ENCODE measurements at regions not wholly inside any gene's neighbourhood (a gene's known extent, or its start where the extent isn't known, plus 50 kb on each side); places are given as distances from the start of the nearest gene placed in this dataset.

DNA sequence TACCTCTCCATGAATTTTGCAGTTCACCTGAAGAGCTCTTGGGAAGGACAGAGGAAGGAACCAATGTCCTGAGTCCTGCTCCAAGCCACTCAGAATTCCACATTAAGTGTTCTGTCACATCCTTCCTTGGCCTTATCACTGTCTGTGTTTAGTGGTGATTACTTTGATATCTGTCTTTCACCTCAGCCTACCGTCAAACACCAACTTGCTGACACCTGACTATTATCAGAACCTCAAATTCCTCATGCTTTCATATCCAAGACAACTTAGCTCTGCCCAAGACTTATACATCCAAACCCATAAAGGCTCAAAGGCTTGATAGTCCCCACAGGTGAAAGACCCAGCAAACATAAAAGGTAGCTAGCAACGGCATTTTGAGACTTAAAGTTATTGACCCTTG, 280.0 kb downstream of the MEX3B start:
- TF ChIP-seq CTCF (IDR thresholded peaks at IDR 0.05; ENCODE audit: low read length) = no peak
- no peak for TF ChIP-seq EZH2 (optimal IDR thresholded peaks at IDR 0.05; ENCODE audit: low read depth, low read length)
- no peak for TF ChIP-seq EZH2phosphoT487 (IDR thresholded peaks at IDR 0.05; ENCODE audit: low read length)
- H2AFZ ChIP-seq (ENCODE audit: low read length) = no peak overlapping the region
- no peaks in the 10 kb centered on the region for H3K4me1 ChIP-seq (ENCODE audit: low read length)

DNA sequence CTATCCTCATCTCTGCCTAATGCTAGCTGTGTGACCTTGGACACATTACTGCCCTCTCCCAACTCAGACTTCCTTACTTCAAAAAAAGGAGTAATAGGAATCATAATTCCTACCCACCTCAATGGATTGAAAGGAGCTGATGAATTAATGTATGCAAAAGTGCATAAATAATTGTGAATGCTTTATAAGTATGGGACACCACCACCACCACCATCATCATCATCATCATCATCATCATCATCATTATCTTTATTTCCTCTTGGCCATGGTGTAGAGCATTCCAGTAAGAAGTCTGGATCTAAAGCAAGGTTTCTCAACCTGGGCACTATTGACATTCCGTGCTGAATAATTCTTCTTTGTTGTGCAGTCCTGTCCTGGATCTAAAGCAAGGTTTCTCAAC, 282.5 kb downstream of the MEX3B start:
- Histone ChIP-seq H3K27ac (ENCODE audit: low read length) (no peak overlapping the region), H3K9ac (ENCODE audit: low read length) (no peak overlapping the region), H4K20me1 (ENCODE audit: insufficient read depth, low read length) (no peaks in the 10 kb centered on the region), H2AFZ (ENCODE audit: low read length) (no peak overlapping the region), H3K4me3 (ENCODE audit: low read length) (no peak overlapping the region), H3F3A (ENCODE audit: insufficient read depth, low read length) (no peaks in the 10 kb centered on the region), H3K27me3 (replicated peaks; ENCODE audit: insufficient read depth, low read length) (no peaks in the 10 kb centered on the region), H3K9me2 (replicated peaks; ENCODE audit: insufficient read depth, low read length) (no peaks in the 10 kb centered on the region), H3K79me2 (ENCODE audit: low read length) (no peaks in the 10 kb centered on the region), H3K36me3 (replicated peaks; ENCODE audit: insufficient read depth, low read length) (no peaks in the 10 kb centered on the region), H3K4me2 (ENCODE audit: low read depth, low read length) (no peak overlapping the region), H3K4me1 (ENCODE audit: low read length) (no peaks in the 10 kb centered on the region), H3K9me3 (replicated peaks; ENCODE audit: insufficient read depth, low read length) (no peaks in the 10 kb centered on the region)
- DNase-seq = no peak
- TF ChIP-seq CTCF (IDR thresholded peaks at IDR 0.05; ENCODE audit: low read length) (no peak), EZH2phosphoT487 (IDR thresholded peaks at IDR 0.05; ENCODE audit: low read length) (no peak), EZH2 (optimal IDR thresholded peaks at IDR 0.05; ENCODE audit: low read depth, low read length) (no peak)

More for the DNA sequence above, 280.0 kb downstream of the MEX3B start:
- Histone ChIP-seq H3K36me3 (replicated peaks; ENCODE audit: insufficient read depth, low read length) (no peaks in the 10 kb centered on the region), H3K27me3 (replicated peaks; ENCODE audit: insufficient read depth, low read length) (no peaks in the 10 kb centered on the region), H3K9me3 (replicated peaks; ENCODE audit: insufficient read depth, low read length) (no peaks in the 10 kb centered on the region), H3K9me2 (replicated peaks; ENCODE audit: insufficient read depth, low read length) (no peaks in the 10 kb centered on the region), H3K9ac (ENCODE audit: low read length) (no peak overlapping the region), H3F3A (ENCODE audit: insufficient read depth, low read length) (no peaks in the 10 kb centered on the region), H3K27ac (ENCODE audit: low read length) (no peak overlapping the region), H3K4me2 (ENCODE audit: low read depth, low read length) (no peak overlapping the region), H4K20me1 (ENCODE audit: insufficient read depth, low read length) (no peaks in the 10 kb centered on the region), H3K79me2 (ENCODE audit: low read length) (no peaks in the 10 kb centered on the region), H3K4me3 (ENCODE audit: low read length) (no peak overlapping the region)
- no peak for DNase-seq

GRCh38 chr15:81760686-81761085, 285.1 kb downstream of the MEX3B start:
- H3K9me2 ChIP-seq (replicated peaks; ENCODE audit: insufficient read depth, low read length) = no peaks in the 10 kb centered on the region
- H2AFZ ChIP-seq (ENCODE audit: low read length) = no peak overlapping the region
- DNase-seq = no peak
- H3K9me3 ChIP-seq (replicated peaks; ENCODE audit: insufficient read depth, low read length) = no peaks in the 10 kb centered on the region
- no peaks in the 10 kb centered on the region for H3K36me3 ChIP-seq (replicated peaks; ENCODE audit: insufficient read depth, low read length)
- H4K20me1 ChIP-seq (ENCODE audit: insufficient read depth, low read length) = no peaks in the 10 kb centered on the region
- no peaks in the 10 kb centered on the region for H3K4me1 ChIP-seq (ENCODE audit: low read length)
- H3K4me3 ChIP-seq (ENCODE audit: low read length) = no peak overlapping the region
- H3K27me3 ChIP-seq (replicated peaks; ENCODE audit: insufficient read depth, low read length) = no peaks in the 10 kb centered on the region
- no peak overlapping the region for H3K4me2 ChIP-seq (ENCODE audit: low read depth, low read length)
- no peak overlapping the region for H3K27ac ChIP-seq (ENCODE audit: low read length)
- H3K79me2 ChIP-seq (ENCODE audit: low read length) = no peaks in the 10 kb centered on the region
- no peaks in the 10 kb centered on the region for H3F3A ChIP-seq (ENCODE audit: insufficient read depth, low read length)
- no peak overlapping the region for H3K9ac ChIP-seq (ENCODE audit: low read length)
- TF ChIP-seq EZH2phosphoT487 (IDR thresholded peaks at IDR 0.05; ENCODE audit: low read length) (no peak), CTCF (IDR thresholded peaks at IDR 0.05; ENCODE audit: low read length) (no peak)

Measured in MM.1S (cell line).